Stimulated activated naive CD8-positive, alpha-beta T cell treated with anti-CD3 and anti-CD28 coated beads, Interleukin-15, Interleukin-2, amounts not matched to agents 100 ng/mL and 50 ng/mL, for 24 hours (primary cell): ENCODE measurements at regions not wholly inside any gene's neighbourhood (a gene's known extent, or its start where the extent isn't known, plus 50 kb on each side); places are given as distances from the start of the nearest gene placed in this dataset.

Source experiments
- H3K27ac Mint-ChIP-seq: one replicate; pipeline ENCODE4 v1.8.0; 2021; ENCODE audit warnings: mild to moderate bottlenecking, mixed read lengths
- H3K27me3 Mint-ChIP-seq: one replicate; pipeline ENCODE4 v1.8.0; 2021; ENCODE audit warnings: mixed read lengths
- H3K36me3 Mint-ChIP-seq: one replicate; pipeline ENCODE4 v1.8.0; 2021; ENCODE audit warnings: low read depth, mixed read lengths
- H3K4me1 Mint-ChIP-seq: one replicate; pipeline ENCODE4 v1.8.0; 2021; ENCODE audit warnings: low read depth, mixed read lengths
- H3K4me3 Mint-ChIP-seq: one replicate; pipeline ENCODE4 v1.8.0; 2021; ENCODE audit warnings: mild to moderate bottlenecking, mixed read lengths
- H3K9me3 Mint-ChIP-seq: one replicate; pipeline ENCODE4 v1.8.0; 2021; ENCODE audit warnings: mixed read lengths

GRCh38 chr6:134830940-134831339 lies 119.0 kb downstream of the ALDH8A1 start:
- Mint-ChIP-seq H3K36me3 (no peaks in the 10 kb centered on the region), H3K27ac (no peak overlapping the region), H3K9me3 (no peaks in the 10 kb centered on the region), H3K4me3 (no peak overlapping the region), H3K27me3 (no peaks in the 10 kb centered on the region), H3K4me1 (no peaks in the 10 kb centered on the region)

- H3K4me1 Mint-ChIP-seq, result no peaks in the 10 kb centered on the region
- H3K27me3 Mint-ChIP-seq, result peaks cover 2% of the 10 kb centered on the region
- H3K9me3 Mint-ChIP-seq, result no peaks in the 10 kb centered on the region
- no peaks in the 10 kb centered on the region for H3K36me3 Mint-ChIP-seq
- H3K27ac Mint-ChIP-seq, result no peak overlapping the region
- no peak overlapping the region for H3K4me3 Mint-ChIP-seq
These were observed 119.7 kb downstream of the ALDH8A1 start for GRCh38 chr6:134830194-134830593.

GRCh38 chr6:134828641-134829040 lies 121.3 kb downstream of the ALDH8A1 start:
- H3K9me3 Mint-ChIP-seq, result no peaks in the 10 kb centered on the region
- no peaks in the 10 kb centered on the region for H3K4me1 Mint-ChIP-seq
- no peak overlapping the region for H3K4me3 Mint-ChIP-seq
- H3K36me3 Mint-ChIP-seq, result no peaks in the 10 kb centered on the region
- peaks cover 5% of the 10 kb centered on the region for H3K27me3 Mint-ChIP-seq
- H3K27ac Mint-ChIP-seq, result no peak overlapping the region

GRCh38 chr6:134826889-134827737 lies 122.8 kb downstream of the ALDH8A1 start:
- Mint-ChIP-seq H3K27ac (no peak overlapping the region), H3K27me3 (peaks cover 7% of the 10 kb centered on the region), H3K9me3 (no peaks in the 10 kb centered on the region)

GRCh38 chr6:134823710-134824034 lies 126.2 kb downstream of the ALDH8A1 start:
- H3K27ac Mint-ChIP-seq, result no peak overlapping the region
- no peak overlapping the region for H3K4me3 Mint-ChIP-seq
- peaks cover 7% of the 10 kb centered on the region for H3K27me3 Mint-ChIP-seq
- no peaks in the 10 kb centered on the region for H3K9me3 Mint-ChIP-seq
- H3K36me3 Mint-ChIP-seq, result no peaks in the 10 kb centered on the region
- no peaks in the 10 kb centered on the region for H3K4me1 Mint-ChIP-seq

More at GRCh38 chr6:134826889-134827737, 122.8 kb downstream of the ALDH8A1 start:
- no peaks in the 10 kb centered on the region for H3K4me1 Mint-ChIP-seq
- no peak overlapping the region for H3K4me3 Mint-ChIP-seq
- no peaks in the 10 kb centered on the region for H3K36me3 Mint-ChIP-seq

- H3K27ac Mint-ChIP-seq, result no peak overlapping the region
- no peak overlapping the region for H3K4me3 Mint-ChIP-seq
- H3K4me1 Mint-ChIP-seq, result no peaks in the 10 kb centered on the region
- no peaks in the 10 kb centered on the region for H3K9me3 Mint-ChIP-seq
- peaks cover 7% of the 10 kb centered on the region for H3K27me3 Mint-ChIP-seq
- no peaks in the 10 kb centered on the region for H3K36me3 Mint-ChIP-seq
These were observed 126.8 kb downstream of the ALDH8A1 start for GRCh38 chr6:134822920-134823709.

- Mint-ChIP-seq H3K36me3 (no peaks in the 10 kb centered on the region), H3K4me1 (no peaks in the 10 kb centered on the region), H3K27ac (no peak overlapping the region), H3K4me3 (no peak overlapping the region), H3K27me3 (peaks cover 7% of the 10 kb centered on the region), H3K9me3 (no peaks in the 10 kb centered on the region)
These were observed 127.7 kb downstream of the ALDH8A1 start for GRCh38 chr6:134821928-134822864.

- no peaks in the 10 kb centered on the region for H3K9me3 Mint-ChIP-seq
- no peak overlapping the region for H3K4me3 Mint-ChIP-seq
- H3K27me3 Mint-ChIP-seq, result peaks cover 7% of the 10 kb centered on the region
- H3K27ac Mint-ChIP-seq, result no peak overlapping the region
- H3K4me1 Mint-ChIP-seq, result no peaks in the 10 kb centered on the region
- no peaks in the 10 kb centered on the region for H3K36me3 Mint-ChIP-seq
These were observed 128.5 kb downstream of the ALDH8A1 start for GRCh38 chr6:134821397-134821796.

GRCh38 chr6:134819863-134820800 lies 129.8 kb downstream of the ALDH8A1 start:
- Mint-ChIP-seq H3K4me3 (no peak overlapping the region), H3K27me3 (peaks cover 5% of the 10 kb centered on the region), H3K36me3 (no peaks in the 10 kb centered on the region), H3K4me1 (no peaks in the 10 kb centered on the region), H3K27ac (no peak overlapping the region), H3K9me3 (no peaks in the 10 kb centered on the region)

- Mint-ChIP-seq H3K4me1 (no peaks in the 10 kb centered on the region), H3K27ac (no peak overlapping the region), H3K4me3 (no peak overlapping the region), H3K9me3 (no peaks in the 10 kb centered on the region), H3K27me3 (peaks cover 4% of the 10 kb centered on the region), H3K36me3 (no peaks in the 10 kb centered on the region)
These were observed 130.7 kb downstream of the ALDH8A1 start for GRCh38 chr6:134819236-134819635.

- H3K27ac Mint-ChIP-seq, result no peak overlapping the region
- no peaks in the 10 kb centered on the region for H3K36me3 Mint-ChIP-seq
- no peak overlapping the region for H3K4me3 Mint-ChIP-seq
- H3K9me3 Mint-ChIP-seq, result no peaks in the 10 kb centered on the region
- H3K4me1 Mint-ChIP-seq, result no peaks in the 10 kb centered on the region
- no peaks in the 10 kb centered on the region for H3K27me3 Mint-ChIP-seq
These were observed 132.5 kb downstream of the ALDH8A1 start for GRCh38 chr6:134817448-134817847.

- no peaks in the 10 kb centered on the region for H3K36me3 Mint-ChIP-seq
- no peaks in the 10 kb centered on the region for H3K27me3 Mint-ChIP-seq
- no peaks in the 10 kb centered on the region for H3K4me1 Mint-ChIP-seq
- no peak overlapping the region for H3K27ac Mint-ChIP-seq
- no peaks in the 10 kb centered on the region for H3K9me3 Mint-ChIP-seq
- no peak overlapping the region for H3K4me3 Mint-ChIP-seq
These were observed 133.1 kb downstream of the ALDH8A1 start for GRCh38 chr6:134816780-134817179.

- Mint-ChIP-seq H3K27me3 (no peaks in the 10 kb centered on the region), H3K27ac (no peak overlapping the region), H3K36me3 (no peaks in the 10 kb centered on the region), H3K4me1 (no peaks in the 10 kb centered on the region), H3K4me3 (no peak overlapping the region), H3K9me3 (no peaks in the 10 kb centered on the region)
These were observed 133.6 kb downstream of the ALDH8A1 start for GRCh38 chr6:134816300-134816699.
